SK-N-SH treated with all-trans-retinoic acid at 6 μM for 48 hours (cell line): ENCODE measurements at regions not wholly inside any gene's neighbourhood (a gene's known extent, or its start where the extent isn't known, plus 50 kb on each side); places are given as distances from the start of the nearest gene placed in this dataset.

Experiments
- ARNTL ChIP-seq: fragments of 450-650 bp; formaldehyde crosslinking; IDR thresholded peaks from 2 replicates; pipeline ENCODE4 v1.5.0; 2020; ENCODE audit warnings: low read depth, mild to moderate bottlenecking, moderate library complexity, borderline replicate concordance
- CSDC2 ChIP-seq: fragments of 250-450 bp; sonication (Bioruptor Pico); IDR thresholded peaks from 2 replicates; pipeline ENCODE4 v1.5.0; 2020; ENCODE audit warnings: mild to moderate bottlenecking, moderate library complexity
- PATZ1 ChIP-seq: fragments of 250-450 bp; sonication (Bioruptor Pico); IDR thresholded peaks from 2 replicates; pipeline ENCODE4 v1.8.0; 2020; ENCODE audit warnings: mild to moderate bottlenecking, moderate library complexity, borderline replicate concordance
- RARB ChIP-seq: fragments of 250-450 bp; sonication (Bioruptor Pico); IDR thresholded peaks from 2 replicates; pipeline ENCODE4 v1.8.0; 2021; ENCODE audit warnings: mild to moderate bottlenecking, moderate library complexity
- SNAI2 ChIP-seq: fragments of 250-450 bp; sonication (Bioruptor Pico); IDR thresholded peaks from 2 replicates; pipeline ENCODE4 v1.5.0; 2020; ENCODE audit warnings: mild to moderate bottlenecking, moderate library complexity
- TOX ChIP-seq: fragments of 250-450 bp; sonication (Bioruptor Pico); IDR thresholded peaks from 2 replicates; pipeline ENCODE4 v1.8.0; 2021; ENCODE audit warnings: mild to moderate bottlenecking, moderate library complexity, borderline replicate concordance
- ZFP30 ChIP-seq: fragments of 450-650 bp; formaldehyde crosslinking; IDR thresholded peaks from 2 replicates; pipeline ENCODE4 v1.5.0; 2022; ENCODE audit warnings: mild to moderate bottlenecking, moderate library complexity

- no peak for TF ChIP-seq PATZ1
- TF ChIP-seq TOX = no peak
- TF ChIP-seq SNAI2 (CRISPR knock-in tag) = no peak
- no peak for TF ChIP-seq ARNTL (CRISPR knock-in tag)
- no peak for TF ChIP-seq CSDC2 (CRISPR knock-in tag)
- TF ChIP-seq ZFP30 = no peak
- no peak for TF ChIP-seq RARB (CRISPR knock-in tag)
Measured at GRCh38 chr2:118255771-118256372, 167.6 kb downstream of the INSIG2 start.
